ENCODE measurements at regions not wholly inside any gene's neighbourhood (a gene's known extent, or its start where the extent isn't known, plus 50 kb on each side); places are given as distances from the start of the nearest gene placed in this dataset.

GRCh38 chr12:78726854-78727253 is 137.7 kb upstream of the SYT1 start:
- 87 to 92% methylated on average over 2 of the region's 2 CpGs for WGBS, 2 experiments
- Histone ChIP-seq H3K27me3 (ENCODE audit: control insufficient read depth, insufficient read depth, low read length, poor library complexity, severe bottlenecking) (no peaks in the 10 kb centered on the region), H3K27ac (ENCODE audit: insufficient read depth, low read depth, low read length, poor library complexity, severe bottlenecking) (no peak overlapping the region), H3K36me3 (ENCODE audit: control insufficient read depth, insufficient read depth, low read length) (no peaks in the 10 kb centered on the region), H3K4me3 (ENCODE audit: insufficient read depth, low read depth, low read length) (no peak overlapping the region), H3K9me3 (ENCODE audit: control insufficient read depth, low read length) (no peaks in the 10 kb centered on the region), H3K4me1 (ENCODE audit: control insufficient read depth, insufficient read depth, low read length) (no peaks in the 10 kb centered on the region)

GRCh38 chr12:78732481-78732880 is 132.1 kb upstream of the SYT1 start:
- no peaks in the 10 kb centered on the region for H3K36me3 ChIP-seq (ENCODE audit: control insufficient read depth, insufficient read depth, low read length)
- H3K4me1 ChIP-seq (ENCODE audit: control insufficient read depth, insufficient read depth, low read length): no peaks in the 10 kb centered on the region
- no peaks in the 10 kb centered on the region for H3K27me3 ChIP-seq (ENCODE audit: control insufficient read depth, insufficient read depth, low read length, poor library complexity, severe bottlenecking)
- 73 to 93% methylated on average over 1 of the region's 1 CpG for WGBS, 2 experiments
- H3K9me3 ChIP-seq (ENCODE audit: control insufficient read depth, low read length): no peaks in the 10 kb centered on the region
- no peak overlapping the region for H3K4me3 ChIP-seq (ENCODE audit: insufficient read depth, low read depth, low read length)
- no peak overlapping the region for H3K27ac ChIP-seq (ENCODE audit: insufficient read depth, low read depth, low read length, poor library complexity, severe bottlenecking)

- Histone ChIP-seq H3K36me3 (ENCODE audit: control insufficient read depth, insufficient read depth, low read length) (no peaks in the 10 kb centered on the region), H3K4me3 (ENCODE audit: insufficient read depth, low read depth, low read length) (no peak overlapping the region), H3K9me3 (ENCODE audit: control insufficient read depth, low read length) (no peaks in the 10 kb centered on the region), H3K4me1 (ENCODE audit: control insufficient read depth, insufficient read depth, low read length) (no peaks in the 10 kb centered on the region), H3K27ac (ENCODE audit: insufficient read depth, low read depth, low read length, poor library complexity, severe bottlenecking) (no peak overlapping the region), H3K27me3 (ENCODE audit: control insufficient read depth, insufficient read depth, low read length, poor library complexity, severe bottlenecking) (no peaks in the 10 kb centered on the region)
- 82 to 88% methylated on average over 2 of the region's 4 CpGs for WGBS, 2 experiments
Measured at GRCh38 chr12:78739653-78740052, 124.9 kb upstream of the SYT1 start.

GRCh38 chr12:78746001-78746400 is 118.6 kb upstream of the SYT1 start:
- WGBS, 2 experiments: 98 to 100% methylated on average over 2 of the region's 2 CpGs
- H3K27ac ChIP-seq (ENCODE audit: insufficient read depth, low read depth, low read length, poor library complexity, severe bottlenecking): no peak overlapping the region
- H3K4me3 ChIP-seq (ENCODE audit: insufficient read depth, low read depth, low read length): no peak overlapping the region
- no peaks in the 10 kb centered on the region for H3K4me1 ChIP-seq (ENCODE audit: control insufficient read depth, insufficient read depth, low read length)
- H3K27me3 ChIP-seq (ENCODE audit: control insufficient read depth, insufficient read depth, low read length, poor library complexity, severe bottlenecking): no peaks in the 10 kb centered on the region
- H3K36me3 ChIP-seq (ENCODE audit: control insufficient read depth, insufficient read depth, low read length): no peaks in the 10 kb centered on the region
- H3K9me3 ChIP-seq (ENCODE audit: control insufficient read depth, low read length): no peaks in the 10 kb centered on the region

GRCh38 chr12:78753058-78753457 is 111.5 kb upstream of the SYT1 start:
- no peaks in the 10 kb centered on the region for H3K27me3 ChIP-seq (ENCODE audit: control insufficient read depth, insufficient read depth, low read length, poor library complexity, severe bottlenecking)
- no peaks in the 10 kb centered on the region for H3K9me3 ChIP-seq (ENCODE audit: control insufficient read depth, low read length)
- no peak overlapping the region for H3K27ac ChIP-seq (ENCODE audit: insufficient read depth, low read depth, low read length, poor library complexity, severe bottlenecking)
- H3K4me1 ChIP-seq (ENCODE audit: control insufficient read depth, insufficient read depth, low read length): no peaks in the 10 kb centered on the region
- no peaks in the 10 kb centered on the region for H3K36me3 ChIP-seq (ENCODE audit: control insufficient read depth, insufficient read depth, low read length)
- no peak overlapping the region for H3K4me3 ChIP-seq (ENCODE audit: insufficient read depth, low read depth, low read length)
- WGBS, 2 experiments: 100% methylated on average over 1 of the region's 1 CpG

- Histone ChIP-seq H3K9me3 (ENCODE audit: control insufficient read depth, low read length) (no peaks in the 10 kb centered on the region), H3K4me3 (ENCODE audit: insufficient read depth, low read depth, low read length) (no peak overlapping the region)
- WGBS, 2 experiments: 90 to 96% methylated on average over 2 of the region's 2 CpGs
Measured at GRCh38 chr12:78756936-78757335, 107.6 kb upstream of the SYT1 start.

GRCh38 chr12:78759367-78759766 is 105.2 kb upstream of the SYT1 start:
- Histone ChIP-seq H3K4me1 (ENCODE audit: control insufficient read depth, insufficient read depth, low read length) (no peaks in the 10 kb centered on the region), H3K9me3 (ENCODE audit: control insufficient read depth, low read length) (no peaks in the 10 kb centered on the region)

More at GRCh38 chr12:78756936-78757335, 107.6 kb upstream of the SYT1 start:
- Histone ChIP-seq H3K36me3 (ENCODE audit: control insufficient read depth, insufficient read depth, low read length) (no peaks in the 10 kb centered on the region), H3K27me3 (ENCODE audit: control insufficient read depth, insufficient read depth, low read length, poor library complexity, severe bottlenecking) (no peaks in the 10 kb centered on the region), H3K4me1 (ENCODE audit: control insufficient read depth, insufficient read depth, low read length) (no peaks in the 10 kb centered on the region), H3K27ac (ENCODE audit: insufficient read depth, low read depth, low read length, poor library complexity, severe bottlenecking) (no peak overlapping the region)

GRCh38 chr12:78760906-78761305 is 103.7 kb upstream of the SYT1 start:
- no peaks in the 10 kb centered on the region for H3K4me1 ChIP-seq (ENCODE audit: control insufficient read depth, insufficient read depth, low read length)
- H3K4me3 ChIP-seq (ENCODE audit: insufficient read depth, low read depth, low read length): no peak overlapping the region
- 92 to 100% methylated on average over 4 to 5 of the region's 5 CpGs for WGBS, 2 experiments
- no peaks in the 10 kb centered on the region for H3K27me3 ChIP-seq (ENCODE audit: control insufficient read depth, insufficient read depth, low read length, poor library complexity, severe bottlenecking)
- no peaks in the 10 kb centered on the region for H3K9me3 ChIP-seq (ENCODE audit: control insufficient read depth, low read length)
- no peaks in the 10 kb centered on the region for H3K36me3 ChIP-seq (ENCODE audit: control insufficient read depth, insufficient read depth, low read length)
- no peak overlapping the region for H3K27ac ChIP-seq (ENCODE audit: insufficient read depth, low read depth, low read length, poor library complexity, severe bottlenecking)

More at GRCh38 chr12:78759367-78759766, 105.2 kb upstream of the SYT1 start:
- Histone ChIP-seq H3K27ac (ENCODE audit: insufficient read depth, low read depth, low read length, poor library complexity, severe bottlenecking) (no peak overlapping the region), H3K4me3 (ENCODE audit: insufficient read depth, low read depth, low read length) (no peak overlapping the region), H3K36me3 (ENCODE audit: control insufficient read depth, insufficient read depth, low read length) (no peaks in the 10 kb centered on the region), H3K27me3 (ENCODE audit: control insufficient read depth, insufficient read depth, low read length, poor library complexity, severe bottlenecking) (no peaks in the 10 kb centered on the region)
- WGBS, 2 experiments: 94 to 95% methylated on average over 4 of the region's 4 CpGs

- Histone ChIP-seq H3K4me3 (ENCODE audit: insufficient read depth, low read depth, low read length) (no peak overlapping the region), H3K9me3 (ENCODE audit: control insufficient read depth, low read length) (no peaks in the 10 kb centered on the region), H3K36me3 (ENCODE audit: control insufficient read depth, insufficient read depth, low read length) (no peaks in the 10 kb centered on the region), H3K27me3 (ENCODE audit: control insufficient read depth, insufficient read depth, low read length, poor library complexity, severe bottlenecking) (no peaks in the 10 kb centered on the region), H3K27ac (ENCODE audit: insufficient read depth, low read depth, low read length, poor library complexity, severe bottlenecking) (no peak overlapping the region), H3K4me1 (ENCODE audit: control insufficient read depth, insufficient read depth, low read length) (no peaks in the 10 kb centered on the region)
- WGBS, 2 experiments: 70% methylated on average over 2 of the region's 2 CpGs; no CpG with 5 or more reads in 1 of the 2 experiments
Measured at GRCh38 chr12:78764913-78765312, 99.7 kb upstream of the SYT1 start.

GRCh38 chr12:78767264-78767981 is 97.2 kb upstream of the SYT1 start:
- Histone ChIP-seq H3K9me3 (ENCODE audit: control insufficient read depth, low read length) (no peaks in the 10 kb centered on the region), H3K27ac (ENCODE audit: insufficient read depth, low read depth, low read length, poor library complexity, severe bottlenecking) (no peak overlapping the region), H3K4me1 (ENCODE audit: control insufficient read depth, insufficient read depth, low read length) (no peaks in the 10 kb centered on the region), H3K27me3 (ENCODE audit: control insufficient read depth, insufficient read depth, low read length, poor library complexity, severe bottlenecking) (no peaks in the 10 kb centered on the region), H3K36me3 (ENCODE audit: control insufficient read depth, insufficient read depth, low read length) (no peaks in the 10 kb centered on the region), H3K4me3 (ENCODE audit: insufficient read depth, low read depth, low read length) (no peak overlapping the region)
- WGBS, 2 experiments: 92 to 95% methylated on average over 3 to 4 of the region's 4 CpGs
